ENCODE measurements at regions not wholly inside any gene's neighbourhood (a gene's known extent, or its start where the extent isn't known, plus 50 kb on each side); places are given as distances from the start of the nearest gene placed in this dataset.
"Not testable (repeated sequence)": the region's sequence is repeated elsewhere in the genome, so short reads cannot be mapped to it uniquely, and the experiment has no call there.

- not testable (repeated sequence) for TF ChIP-seq CTCF, POLR2A (IDR thresholded peaks at IDR 0.05)
Measured at GRCh38 chr1:83274656-83275055, 724.3 kb downstream of the TTLL7 start.
